Activated naive CD4-positive, alpha-beta T cell treated with anti-CD3 and anti-CD28 coated beads, Interleukin-2, amount 10 ng/mL, durations not matched to agents 7 days and 5 days (primary cell): ENCODE measurements at regions not wholly inside any gene's neighbourhood (a gene's known extent, or its start where the extent isn't known, plus 50 kb on each side); places are given as distances from the start of the nearest gene placed in this dataset.
"Not testable (repeated sequence)": the region's sequence is repeated elsewhere in the genome, so short reads cannot be mapped to it uniquely, and the experiment has no call there.

Source experiments
- CTCF ChIA-PET: fragments of 350-600 bp; sonication (Branson Sonifier 250); formaldehyde crosslinking; loops from one replicate; lab custom pipeline; 2021; ENCODE audit warnings: antibody characterized with exemption; lab: Charles Lee
- DNase-seq: peaks from one replicate; pipeline ENCODE4 v3.0.0-alpha.2; 2020
- H3K27ac Mint-ChIP-seq: one replicate; pipeline ENCODE4 v1.8.0; 2021; ENCODE audit warnings: mild to moderate bottlenecking, moderate library complexity, mixed read lengths
- H3K27me3 Mint-ChIP-seq: one replicate; pipeline ENCODE4 v1.8.0; 2021; ENCODE audit warnings: mild to moderate bottlenecking, mixed read lengths
- H3K36me3 Mint-ChIP-seq: one replicate; pipeline ENCODE4 v1.8.0; 2021; ENCODE audit warnings: mixed read lengths
- H3K4me1 Mint-ChIP-seq: one replicate; pipeline ENCODE4 v1.8.0; 2021; ENCODE audit warnings: mixed read lengths
- H3K4me3 Mint-ChIP-seq: one replicate; pipeline ENCODE4 v1.8.0; 2021; ENCODE audit warnings: mild to moderate bottlenecking, moderate library complexity, mixed read lengths
- H3K9me3 Mint-ChIP-seq: one replicate; pipeline ENCODE4 v1.8.0; 2021; ENCODE audit warnings: mixed read lengths

GRCh38 chr13:103941506-103942140, 875.4 kb upstream of the SLC10A2 start:
- Mint-ChIP-seq H3K4me3 (no peak overlapping the region), H3K27ac (no peak overlapping the region), H3K9me3 (peaks cover 6% of the 10 kb centered on the region), H3K4me1 (no peaks in the 10 kb centered on the region), H3K36me3 (no peaks in the 10 kb centered on the region), H3K27me3 (no peaks in the 10 kb centered on the region)
- CTCF ChIA-PET = no interaction called here
- DNase-seq = no peak

GRCh38 chr13:103935117-103935516, 868.9 kb upstream of the SLC10A2 start:
- Mint-ChIP-seq H3K36me3 (no peaks in the 10 kb centered on the region), H3K4me1 (no peaks in the 10 kb centered on the region)
- CTCF ChIA-PET = no interaction called here

GRCh38 chr13:103931885-103932284, 865.7 kb upstream of the SLC10A2 start:
- no peak overlapping the region for H3K27ac Mint-ChIP-seq
- no peak overlapping the region for H3K4me3 Mint-ChIP-seq
- no peaks in the 10 kb centered on the region for H3K4me1 Mint-ChIP-seq
- H3K9me3 Mint-ChIP-seq = peaks cover 4% of the 10 kb centered on the region
- no peak for DNase-seq
- H3K36me3 Mint-ChIP-seq = no peaks in the 10 kb centered on the region
- no peaks in the 10 kb centered on the region for H3K27me3 Mint-ChIP-seq
- CTCF ChIA-PET = no interaction called here

More at GRCh38 chr13:103935117-103935516, 868.9 kb upstream of the SLC10A2 start:
- H3K9me3 Mint-ChIP-seq = peaks cover 6% of the 10 kb centered on the region
- no peaks in the 10 kb centered on the region for H3K27me3 Mint-ChIP-seq
- no peak overlapping the region for H3K4me3 Mint-ChIP-seq
- no peak for DNase-seq
- H3K27ac Mint-ChIP-seq = no peak overlapping the region

GRCh38 chr13:103931331-103931845, 865.2 kb upstream of the SLC10A2 start:
- H3K27me3 Mint-ChIP-seq = no peaks in the 10 kb centered on the region
- DNase-seq = no peak
- CTCF ChIA-PET = no interaction called here
- H3K4me3 Mint-ChIP-seq = no peak overlapping the region
- peaks cover 4% of the 10 kb centered on the region for H3K9me3 Mint-ChIP-seq
- H3K4me1 Mint-ChIP-seq = no peaks in the 10 kb centered on the region
- H3K36me3 Mint-ChIP-seq = no peaks in the 10 kb centered on the region
- no peak overlapping the region for H3K27ac Mint-ChIP-seq

- H3K4me3 Mint-ChIP-seq = no peak overlapping the region
- no peak overlapping the region for H3K27ac Mint-ChIP-seq
- H3K36me3 Mint-ChIP-seq = no peaks in the 10 kb centered on the region
- no peaks in the 10 kb centered on the region for H3K4me1 Mint-ChIP-seq
- H3K27me3 Mint-ChIP-seq = no peaks in the 10 kb centered on the region
- H3K9me3 Mint-ChIP-seq = peaks cover 11% of the 10 kb centered on the region
- CTCF ChIA-PET = no interaction called here
- DNase-seq = no peak
Observed at GRCh38 chr13:103926118-103926517, 859.9 kb upstream of the SLC10A2 start.

- Mint-ChIP-seq H3K36me3 (no peaks in the 10 kb centered on the region), H3K27me3 (no peaks in the 10 kb centered on the region), H3K4me1 (no peaks in the 10 kb centered on the region), H3K9me3 (no peaks in the 10 kb centered on the region), H3K4me3 (no peak overlapping the region), H3K27ac (no peak overlapping the region)
- DNase-seq = no peak
- CTCF ChIA-PET = no interaction called here
Observed at GRCh38 chr13:103908911-103909310, 842.7 kb upstream of the SLC10A2 start.

GRCh38 chr13:103908274-103908673, 842.1 kb upstream of the SLC10A2 start:
- H3K4me3 Mint-ChIP-seq = no peak overlapping the region

GRCh38 chr13:103903790-103904189, 837.6 kb upstream of the SLC10A2 start:
- Mint-ChIP-seq H3K4me1 (no peaks in the 10 kb centered on the region), H3K27me3 (no peaks in the 10 kb centered on the region), H3K9me3 (peaks cover 6% of the 10 kb centered on the region), H3K4me3 (no peak overlapping the region), H3K36me3 (no peaks in the 10 kb centered on the region), H3K27ac (no peak overlapping the region)
- CTCF ChIA-PET = no interaction called here
- DNase-seq = no peak

More at GRCh38 chr13:103908274-103908673, 842.1 kb upstream of the SLC10A2 start:
- no peaks in the 10 kb centered on the region for H3K36me3 Mint-ChIP-seq
- no peaks in the 10 kb centered on the region for H3K9me3 Mint-ChIP-seq
- no peak overlapping the region for H3K27ac Mint-ChIP-seq
- H3K4me1 Mint-ChIP-seq = no peaks in the 10 kb centered on the region
- H3K27me3 Mint-ChIP-seq = no peaks in the 10 kb centered on the region
- CTCF ChIA-PET = no interaction called here
- no peak for DNase-seq

GRCh38 chr13:103898481-103898880, 832.3 kb upstream of the SLC10A2 start:
- Mint-ChIP-seq H3K36me3 (no peaks in the 10 kb centered on the region), H3K27me3 (no peaks in the 10 kb centered on the region), H3K27ac (no peak overlapping the region), H3K4me1 (no peaks in the 10 kb centered on the region), H3K9me3 (peaks cover 6% of the 10 kb centered on the region), H3K4me3 (no peak overlapping the region)
- CTCF ChIA-PET = no interaction called here
- no peak for DNase-seq

- peaks cover 6% of the 10 kb centered on the region for H3K9me3 Mint-ChIP-seq
- CTCF ChIA-PET = no interaction called here
- H3K4me3 Mint-ChIP-seq = no peak overlapping the region
- no peaks in the 10 kb centered on the region for H3K4me1 Mint-ChIP-seq
- no peaks in the 10 kb centered on the region for H3K27me3 Mint-ChIP-seq
- no peak for DNase-seq
- H3K36me3 Mint-ChIP-seq = no peaks in the 10 kb centered on the region
- H3K27ac Mint-ChIP-seq = no peak overlapping the region
Observed at GRCh38 chr13:103895835-103896531, 829.8 kb upstream of the SLC10A2 start.

- Mint-ChIP-seq H3K4me1 (no peaks in the 10 kb centered on the region), H3K4me3 (no peak overlapping the region), H3K36me3 (no peaks in the 10 kb centered on the region), H3K27me3 (no peaks in the 10 kb centered on the region), H3K9me3 (peaks cover 4% of the 10 kb centered on the region), H3K27ac (no peak overlapping the region)
- no peak for DNase-seq
- CTCF ChIA-PET = no interaction called here
Observed at GRCh38 chr13:103894626-103895025, 828.4 kb upstream of the SLC10A2 start.

- Mint-ChIP-seq H3K4me1 (no peaks in the 10 kb centered on the region), H3K36me3 (no peaks in the 10 kb centered on the region), H3K27ac (no peak overlapping the region), H3K27me3 (no peaks in the 10 kb centered on the region), H3K4me3 (no peak overlapping the region), H3K9me3 (no peaks in the 10 kb centered on the region)
- CTCF ChIA-PET = no interaction called here
- no peak for DNase-seq
Observed at GRCh38 chr13:103884101-103884723, 818.0 kb upstream of the SLC10A2 start.

- CTCF ChIA-PET = no interaction called here
- Mint-ChIP-seq H3K27ac (no peak overlapping the region), H3K9me3 (no peaks in the 10 kb centered on the region), H3K27me3 (no peaks in the 10 kb centered on the region), H3K36me3 (no peaks in the 10 kb centered on the region), H3K4me3 (no peak overlapping the region), H3K4me1 (no peaks in the 10 kb centered on the region)
- no peak for DNase-seq
Observed at GRCh38 chr13:103883698-103884097, 817.5 kb upstream of the SLC10A2 start.

GRCh38 chr13:103883164-103883563, 816.9 kb upstream of the SLC10A2 start:
- H3K9me3 Mint-ChIP-seq = no peaks in the 10 kb centered on the region
- no peaks in the 10 kb centered on the region for H3K36me3 Mint-ChIP-seq
- CTCF ChIA-PET = no interaction called here
- H3K27ac Mint-ChIP-seq = no peak overlapping the region
- no peaks in the 10 kb centered on the region for H3K4me1 Mint-ChIP-seq
- H3K4me3 Mint-ChIP-seq = no peak overlapping the region
- no peaks in the 10 kb centered on the region for H3K27me3 Mint-ChIP-seq
- no peak for DNase-seq

- H3K9me3 Mint-ChIP-seq, H3K4me3 Mint-ChIP-seq, H3K4me1 Mint-ChIP-seq, H3K27ac Mint-ChIP-seq, DNase-seq, H3K27me3 Mint-ChIP-seq, H3K36me3 Mint-ChIP-seq, CTCF ChIA-PET: not testable (repeated sequence)
Observed at GRCh38 chr13:103880146-103880545, 813.9 kb upstream of the SLC10A2 start.
